Midbrain (tissue), 1 donor: ENCODE measurements at regions not wholly inside any gene's neighbourhood (a gene's known extent, or its start where the extent isn't known, plus 50 kb on each side); places are given as distances from the start of the nearest gene placed in this dataset.
"Not testable (repeated sequence)": the region's sequence is repeated elsewhere in the genome, so short reads cannot be mapped to it uniquely, and the experiment has no call there.

Source experiments
- DNase-seq: peaks from one replicate; lab custom pipeline; 2025; lab: John Stamatoyannopoulos, UW

- DNase-seq, result not testable (repeated sequence)
These were observed 69.9 kb downstream of the ALG1L2 start for GRCh38 chr3:130151555-130151954.

GRCh38 chr3:130153247-130153646 lies 71.6 kb downstream of the ALG1L2 start:
- DNase-seq, result not testable (repeated sequence)

- DNase-seq, result not testable (repeated sequence)
These were observed 73.8 kb downstream of the ALG1L2 start for GRCh38 chr3:130155464-130155863.

GRCh38 chr3:130166856-130167255 lies 85.2 kb downstream of the ALG1L2 start:
- not testable (repeated sequence) for DNase-seq

GRCh38 chr3:130175195-130175594 lies 93.6 kb downstream of the ALG1L2 start:
- DNase-seq, result not testable (repeated sequence)

GRCh38 chr3:130176476-130177256 lies 95.0 kb downstream of the ALG1L2 start:
- DNase-seq, result not testable (repeated sequence)

- not testable (repeated sequence) for DNase-seq
These were observed 97.2 kb downstream of the ALG1L2 start for GRCh38 chr3:130178835-130179234.

GRCh38 chr3:130179353-130179970 lies 97.8 kb downstream of the ALG1L2 start:
- not testable (repeated sequence) for DNase-seq

- DNase-seq, result not testable (repeated sequence)
These were observed 100.8 kb downstream of the ALG1L2 start for GRCh38 chr3:130182475-130182874.

- DNase-seq, result not testable (repeated sequence)
These were observed 102.1 kb downstream of the ALG1L2 start for GRCh38 chr3:130183689-130184088.

GRCh38 chr3:130184152-130185024 lies 102.8 kb downstream of the ALG1L2 start:
- DNase-seq, result not testable (repeated sequence)

- not testable (repeated sequence) for DNase-seq
These were observed 119.6 kb downstream of the ALG1L2 start for GRCh38 chr3:130201272-130201671.

- not testable (repeated sequence) for DNase-seq
These were observed 122.0 kb downstream of the ALG1L2 start for GRCh38 chr3:130203633-130204032.

- DNase-seq, result no peak
These were observed 117.9 kb upstream of the COL6A5 start for GRCh38 chr3:130227540-130227939.

- no peak for DNase-seq
These were observed 102.5 kb upstream of the COL6A5 start for GRCh38 chr3:130242850-130243569.

- DNase-seq, result no peak
These were observed 101.7 kb upstream of the COL6A5 start for GRCh38 chr3:130243808-130244207.

- DNase-seq, result no peak
These were observed 94.5 kb upstream of the COL6A5 start for GRCh38 chr3:130250982-130251381.

GRCh38 chr3:130255442-130255841 lies 90.0 kb upstream of the COL6A5 start:
- no peak for DNase-seq

- no peak for DNase-seq
These were observed 88.6 kb upstream of the COL6A5 start for GRCh38 chr3:130256821-130257340.

- no peak for DNase-seq
These were observed 86.9 kb upstream of the COL6A5 start for GRCh38 chr3:130258532-130258952.

- DNase-seq, result no peak
These were observed 86.2 kb upstream of the COL6A5 start for GRCh38 chr3:130259166-130259874.
